OCI-LY3 (cell line): ENCODE measurements at regions not wholly inside any gene's neighbourhood (a gene's known extent, or its start where the extent isn't known, plus 50 kb on each side); places are given as distances from the start of the nearest gene placed in this dataset.
"Not testable (repeated sequence)": the region's sequence is repeated elsewhere in the genome, so short reads cannot be mapped to it uniquely, and the experiment has no call there.

Experiments used
- CTCF ChIP-seq: fragments of 200-600, 300-600 bp; sonication (generic); IDR thresholded peaks from 2 replicates; pipeline ENCODE4 v1.5.1; 2014; ENCODE audit warnings: antibody characterized with exemption, low read length, low read depth
- EZH2phosphoT487 ChIP-seq: fragments of 200-600 bp; shearing (Covaris generic); IDR thresholded peaks from 2 replicates; pipeline ENCODE4 v1.6.1; 2018; ENCODE audit warnings: antibody characterized with exemption, mixed run types, low read depth

GRCh38 chr18:14967246-14967645 lies 219.3 kb downstream of the ANKRD30B start:
- not testable (repeated sequence) for TF ChIP-seq CTCF, EZH2phosphoT487
